AG20443 (cell line): ENCODE measurements at regions not wholly inside any gene's neighbourhood (a gene's known extent, or its start where the extent isn't known, plus 50 kb on each side); places are given as distances from the start of the nearest gene placed in this dataset.
"Not testable (repeated sequence)": the region's sequence is repeated elsewhere in the genome, so short reads cannot be mapped to it uniquely, and the experiment has no call there.

ENCODE experiments used
- DNase-seq: peaks from one replicate; pipeline ENCODE4 v3.0.0; 2012; ENCODE audit warnings: low spot score, mixed read lengths

GRCh38 chr6:155853011-155853410 is 397.4 kb upstream of the NOX3 start:
- no peak for DNase-seq

DNA sequence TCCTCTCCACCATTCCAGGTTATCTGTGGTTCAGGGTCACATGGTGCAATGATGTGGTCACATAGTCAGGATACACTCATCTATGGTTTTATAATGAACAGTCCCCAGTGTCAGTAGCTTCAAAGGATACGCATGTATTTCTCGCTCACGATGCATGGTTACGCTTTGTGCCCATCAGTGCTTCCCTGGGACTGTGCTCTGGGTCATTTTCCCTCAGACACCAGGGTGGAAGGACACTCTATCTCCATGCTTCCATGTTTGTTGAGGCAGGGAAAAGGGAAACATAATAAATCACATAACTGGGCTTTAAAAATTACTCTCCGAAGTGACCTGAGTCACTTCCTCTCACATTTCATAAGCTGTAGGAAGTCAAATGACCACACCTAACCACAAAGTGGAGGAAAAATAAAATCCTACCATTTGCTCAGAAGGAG is 394.8 kb upstream of the NOX3 start:
- peak; percentile 10 for DNase-seq

GRCh38 chr6:155847711-155848110 is 392.1 kb upstream of the NOX3 start:
- no peak for DNase-seq

DNA sequence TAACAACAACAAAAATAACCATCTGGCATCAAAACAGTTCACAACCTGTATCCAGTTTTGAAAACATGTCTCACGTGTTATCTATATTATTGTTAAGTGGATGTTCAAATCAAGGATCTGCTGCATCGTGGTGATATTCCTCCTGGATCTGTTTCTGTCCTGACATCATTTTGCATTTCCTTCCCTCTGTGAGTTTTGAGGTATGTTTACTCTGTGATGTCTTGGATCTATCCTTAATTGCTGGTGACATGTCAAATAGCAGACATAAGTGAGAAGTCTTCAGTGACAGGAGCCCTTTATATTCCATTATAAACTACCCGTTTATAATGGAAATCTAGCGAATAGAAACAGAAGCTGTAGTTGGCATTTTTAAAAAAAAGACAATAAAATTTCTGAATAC is 381.8 kb upstream of the NOX3 start:
- DNase-seq = no peak

DNA sequence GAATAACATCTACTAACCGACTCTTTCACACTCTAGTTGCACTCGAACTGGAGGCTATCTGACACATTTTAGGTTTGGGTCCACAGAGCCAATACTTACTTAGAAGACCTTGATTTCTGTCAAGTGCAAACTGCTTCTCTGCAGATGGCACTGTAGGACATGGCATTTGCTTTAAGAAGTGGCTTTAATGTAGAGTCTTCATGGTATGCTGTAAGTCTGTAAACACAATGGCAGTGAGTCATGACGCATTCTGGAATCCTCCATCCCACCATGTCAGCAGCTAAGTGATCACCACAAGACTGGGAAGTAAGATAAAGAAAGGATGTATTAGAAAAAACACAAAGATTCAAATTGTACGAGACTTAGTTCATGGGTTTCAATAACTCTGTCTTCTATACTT is 377.0 kb upstream of the NOX3 start:
- no peak for DNase-seq

DNA sequence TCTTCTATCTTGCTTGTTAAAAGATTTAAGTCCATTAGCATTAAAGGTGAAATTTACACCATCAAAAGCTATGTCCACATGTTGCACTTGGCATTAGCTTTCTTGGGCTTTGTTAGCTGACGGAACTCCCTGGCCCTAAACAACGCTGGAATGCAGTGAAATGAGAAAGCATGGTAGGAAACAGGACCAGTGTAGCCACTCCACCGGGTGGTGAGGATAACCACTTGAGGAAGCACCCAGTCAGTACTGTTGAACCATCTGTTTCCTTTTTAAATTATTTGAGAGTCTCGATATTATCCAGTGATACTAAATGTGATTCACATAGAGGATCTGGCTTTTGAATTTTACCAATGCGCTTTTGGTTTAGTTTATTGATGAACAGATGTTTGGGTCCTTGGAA is 374.9 kb upstream of the NOX3 start:
- DNase-seq = no peak

GRCh38 chr6:155829646-155830045 is 374.0 kb upstream of the NOX3 start:
- DNase-seq = no peak

DNA sequence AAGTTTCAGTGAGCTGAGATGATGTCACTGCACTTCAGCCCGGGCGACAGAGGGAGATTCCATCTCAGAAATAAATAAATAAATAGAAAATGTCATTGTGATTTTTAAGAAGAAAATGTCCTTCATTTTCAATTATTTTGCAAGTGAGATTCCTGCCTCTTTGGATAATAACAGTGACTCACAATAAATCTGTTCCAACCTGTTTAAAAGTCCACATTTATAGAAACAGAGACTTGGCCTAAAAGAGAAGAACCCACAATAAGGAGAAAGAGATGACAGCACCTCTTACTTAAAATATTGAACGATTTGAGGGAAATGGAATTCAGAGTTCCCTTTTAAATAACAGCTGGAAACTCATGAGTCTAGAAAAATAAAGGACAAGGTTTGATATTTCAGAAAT is 373.4 kb upstream of the NOX3 start:
- no peak for DNase-seq

- no peak for DNase-seq
Measured at GRCh38 chr6:155818698-155819097, 363.1 kb upstream of the NOX3 start.

DNA sequence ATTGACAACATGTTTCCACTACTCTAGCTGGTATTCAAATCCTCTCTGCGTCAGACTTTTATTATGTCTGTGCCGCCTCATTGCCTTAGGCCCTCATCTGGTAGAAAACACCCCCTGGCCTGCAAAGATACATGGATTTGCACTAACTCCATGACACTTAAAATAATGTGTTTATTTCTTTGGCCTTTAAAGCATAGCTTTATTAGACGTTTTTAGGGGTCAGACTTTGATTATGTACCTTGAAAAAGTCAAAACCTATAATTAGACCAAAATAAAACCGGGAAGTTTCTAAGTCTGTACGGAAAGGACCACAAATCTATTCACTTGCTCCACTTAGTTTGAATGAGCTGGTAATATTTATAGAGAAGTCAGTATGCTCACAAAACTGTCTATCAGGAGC is 357.9 kb upstream of the NOX3 start:
- DNase-seq = no peak

DNA sequence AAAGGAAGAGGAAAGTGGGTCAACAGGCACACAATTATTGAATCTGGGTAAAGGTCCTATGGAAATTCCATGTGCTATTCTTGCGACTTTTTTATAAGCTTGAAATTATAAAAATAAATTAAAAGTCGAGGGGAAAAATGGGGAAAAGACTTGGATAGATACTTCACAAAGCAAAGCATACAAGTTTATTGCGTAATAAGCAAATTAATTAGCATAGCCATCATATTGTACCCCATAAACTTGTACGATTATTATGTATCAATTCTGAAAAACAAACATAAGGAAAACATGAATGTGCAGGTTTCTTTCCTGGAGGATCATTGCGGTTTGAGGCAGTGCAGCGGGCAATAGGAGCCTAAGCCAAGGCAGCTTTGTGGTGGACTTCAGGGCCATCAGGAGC is 351.6 kb upstream of the NOX3 start:
- no peak for DNase-seq

DNA sequence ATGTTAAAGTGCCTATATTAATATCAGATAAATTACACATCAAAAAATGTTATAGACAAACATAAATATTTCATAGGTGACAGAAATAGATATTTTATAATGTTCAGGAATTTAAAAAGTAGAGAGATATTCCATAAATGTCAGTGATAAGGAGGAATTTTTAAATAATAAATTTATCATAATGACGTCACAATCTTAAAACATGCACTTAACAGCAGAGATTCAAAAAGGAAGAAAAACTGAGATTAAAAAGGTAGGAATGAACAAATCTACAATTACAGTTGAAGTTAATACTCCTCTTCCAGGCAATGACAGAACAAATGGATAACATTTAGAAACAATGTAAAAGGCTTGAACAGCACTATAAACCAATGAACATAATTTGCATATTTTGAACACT is 345.4 kb upstream of the NOX3 start:
- no peak for DNase-seq

- DNase-seq = not testable (repeated sequence)
Measured at GRCh38 chr6:155798876-155799275, 343.2 kb upstream of the NOX3 start.

DNA sequence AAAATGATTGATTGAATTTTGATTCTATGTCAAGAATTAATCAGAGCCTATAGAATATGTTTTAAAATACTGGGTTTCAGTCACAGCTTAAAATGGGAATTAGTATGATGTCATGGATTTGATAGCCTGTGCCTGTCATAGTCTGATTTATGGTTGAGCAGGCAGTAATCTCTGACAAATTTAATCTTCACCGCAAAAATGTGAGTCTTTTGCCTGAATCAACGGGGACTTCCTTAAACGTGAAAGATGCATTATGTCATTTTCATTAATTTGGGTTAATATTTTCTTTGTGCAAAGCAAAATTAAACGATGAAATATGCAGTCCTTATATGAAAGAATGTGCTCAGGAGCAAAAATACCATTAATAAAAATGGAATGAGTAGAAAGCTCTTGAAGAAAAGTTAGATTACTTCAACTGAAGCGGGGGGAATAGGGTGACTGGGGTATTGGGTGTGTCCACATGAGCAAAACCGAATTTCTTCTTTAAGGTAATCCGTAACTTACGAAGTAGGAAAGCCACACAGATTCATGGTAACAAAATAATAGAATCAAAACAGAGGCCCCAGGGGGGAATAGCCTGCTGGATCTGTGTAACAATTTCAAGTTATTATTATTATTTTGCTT is 339.6 kb upstream of the NOX3 start:
- no peak for DNase-seq

GRCh38 chr6:155791891-155792290 is 336.3 kb upstream of the NOX3 start:
- DNase-seq = no peak

GRCh38 chr6:155791186-155791585 is 335.5 kb upstream of the NOX3 start:
- DNase-seq = no peak

DNA sequence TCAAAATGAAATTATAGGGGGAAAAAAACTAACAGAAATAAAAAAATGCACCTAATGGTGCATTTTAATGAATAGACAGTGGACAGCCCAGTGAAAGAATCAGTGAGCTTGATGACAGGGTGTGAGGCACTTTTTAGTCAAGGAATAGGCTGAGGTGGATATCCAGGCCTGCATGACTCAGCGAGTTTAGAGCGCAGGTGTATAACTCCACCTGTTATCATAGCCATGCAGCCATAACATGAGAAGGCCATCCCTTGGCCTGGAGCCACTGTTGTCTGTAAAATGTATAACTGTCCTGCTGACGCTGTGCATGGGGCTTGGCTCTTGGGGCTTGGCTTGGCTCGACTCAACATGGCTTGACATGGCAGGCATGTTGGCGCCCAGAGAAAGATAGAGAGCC is 331.5 kb upstream of the NOX3 start:
- DNase-seq = no peak

- DNase-seq = no peak
Measured at GRCh38 chr6:155786528-155786927, 330.9 kb upstream of the NOX3 start.

GRCh38 chr6:155782739-155783459 is 327.3 kb upstream of the NOX3 start:
- peak; percentile 11 for DNase-seq

DNA sequence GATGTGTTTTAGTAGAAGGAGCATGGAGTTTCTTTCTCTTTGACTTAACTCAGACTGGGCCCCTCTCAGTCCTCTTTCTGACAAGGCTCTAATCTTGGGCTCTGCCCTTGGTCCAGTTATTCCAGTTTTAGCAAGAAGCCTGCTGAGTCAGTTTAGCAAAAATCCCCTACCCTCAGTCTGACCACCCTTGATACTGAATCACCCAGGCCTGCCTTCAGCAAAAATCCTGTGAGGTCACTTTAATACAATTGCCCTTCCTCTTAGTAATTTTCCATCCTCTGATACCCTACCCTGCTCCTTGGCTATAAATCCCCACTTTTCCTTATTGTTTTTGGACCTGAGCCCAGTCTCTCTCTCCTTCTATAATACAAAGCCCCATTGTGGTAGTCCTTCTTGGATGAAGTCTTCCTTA is 326.7 kb upstream of the NOX3 start:
- peak; percentile 57 for DNase-seq

DNA sequence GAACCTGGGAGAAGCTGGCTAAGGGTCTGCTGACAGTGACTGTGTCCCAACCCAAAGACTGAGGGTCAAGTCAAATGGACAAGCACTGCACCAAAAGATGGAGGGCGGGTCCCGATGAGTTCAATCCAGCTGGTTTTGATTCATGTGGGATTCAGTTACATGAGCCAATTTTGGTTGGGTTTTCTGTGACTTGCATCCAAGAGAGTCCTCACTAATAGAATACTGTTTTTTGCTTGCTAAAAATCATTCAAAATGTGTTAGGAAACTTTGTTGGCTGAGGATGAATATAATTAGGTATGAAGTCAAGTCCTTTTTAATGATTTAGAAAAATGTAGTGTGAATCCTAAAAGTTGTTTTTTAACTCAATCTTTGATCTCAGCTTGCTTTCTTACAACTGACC is 323.8 kb upstream of the NOX3 start:
- peak; percentile 30 for DNase-seq

- DNase-seq = no peak
Measured at GRCh38 chr6:155778336-155778735, 322.7 kb upstream of the NOX3 start.

GRCh38 chr6:155771822-155772221 is 316.2 kb upstream of the NOX3 start:
- no peak for DNase-seq

DNA sequence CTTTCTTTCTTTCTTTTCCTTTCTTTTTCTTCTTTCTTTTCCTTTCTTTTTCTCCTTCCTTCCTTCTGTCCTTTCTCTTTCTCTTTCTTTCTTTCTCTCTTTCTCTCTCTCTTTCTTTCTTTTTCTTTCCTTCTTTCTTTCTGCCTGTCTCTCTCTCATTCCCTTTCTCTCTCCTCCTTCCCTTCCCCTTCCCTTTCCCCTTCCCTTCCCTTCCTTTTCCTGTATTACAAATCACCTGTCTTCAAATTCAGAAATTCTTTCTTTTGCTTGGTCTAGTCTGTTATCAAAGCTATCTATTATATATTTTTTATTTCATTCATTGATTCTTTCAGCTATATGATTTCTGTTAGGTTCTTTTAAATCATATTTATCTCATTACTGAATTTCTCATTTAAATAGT is 315.2 kb upstream of the NOX3 start:
- DNase-seq = no peak
